H1 (cell line): ENCODE measurements at regions not wholly inside any gene's neighbourhood (a gene's known extent, or its start where the extent isn't known, plus 50 kb on each side); places are given as distances from the start of the nearest gene placed in this dataset.

Source experiments
- CTCF ChIA-PET: fragments of 300-600 bp; sonication (Branson Sonifier 250); formaldehyde crosslinking; loops from one replicate; lab custom pipeline; 2021; ENCODE audit not compliant: partially characterized antibody; lab: Charles Lee
- POLR2A ChIA-PET: fragments of 300-600 bp; sonication (Branson Sonifier 250); formaldehyde crosslinking; loops from one replicate; lab custom pipeline; 2021; ENCODE audit warnings: inconsistent platforms; ENCODE audit not compliant: partially characterized antibody; lab: Charles Lee
- DNase-seq, 2 experiments: peaks; one replicate each; pipeline versions ENCODE4 v3.0.0 to v3.0.0-alpha.2; 2010 to 2022; ENCODE audit warnings: low spot score in 2 of 2, low read depth in 1 of 2, mixed read lengths in 1 of 2
- FAIRE-seq: peaks from 2 replicates; lab custom pipeline; 2011; peaks lifted over from hg19 to GRCh38; lab: Jason Lieb, UNC
- H2AFZ ChIP-seq: 2 replicates; pipeline ENCODE4 v1.8.1; 2012; ENCODE audit warnings: low read length, inconsistent platforms
- H2AK5ac ChIP-seq: 2 replicates; pipeline ENCODE4 v1.6.1; 2013; ENCODE audit warnings: low read depth, low read length
- H2BK120ac ChIP-seq: replicated peaks from 2 replicates; pipeline ENCODE3; 2013; ENCODE audit warnings: low read depth, low read length, inconsistent platforms
- H2BK12ac ChIP-seq: 2 replicates; pipeline ENCODE4 v1.6.1; 2013; ENCODE audit warnings: low read depth, low read length
- H2BK15ac ChIP-seq: 2 replicates; pipeline ENCODE4 v1.6.1; 2013; ENCODE audit warnings: low read length
- H2BK20ac ChIP-seq: 2 replicates; pipeline ENCODE4 v1.6.1; 2013; ENCODE audit warnings: low read length
- H2BK5ac ChIP-seq: 2 replicates; pipeline ENCODE4 v1.6.1; 2013; ENCODE audit warnings: low read depth, low read length
- H3K14ac ChIP-seq: 2 replicates; pipeline ENCODE4 v1.6.1; 2013; ENCODE audit warnings: inconsistent platforms; ENCODE audit not compliant: insufficient read length
- H3K18ac ChIP-seq: 2 replicates; pipeline ENCODE4 v1.6.1; 2013; ENCODE audit warnings: low read length; ENCODE audit errors: extremely low read depth
- H3K23ac ChIP-seq: 2 replicates; pipeline ENCODE4 v1.6.1; 2013; ENCODE audit warnings: inconsistent platforms; ENCODE audit not compliant: insufficient read length
- H3K23me2 ChIP-seq: 2 replicates; pipeline ENCODE4 v1.6.1; 2013; ENCODE audit warnings: low read depth, low read length
- H3K27ac ChIP-seq: 2 replicates; pipeline ENCODE4 v1.6.1; 2011; ENCODE audit warnings: low read depth, low read length, inconsistent platforms
- H3K27me3 ChIP-seq, 4 experiments: replicated peaks in 1 of 4; 1 replicate in 1 of 4; 2 replicates in 3 of 4; pipeline versions ENCODE4 v1.6.1 to v1.8.1; 2011 to 2013; ENCODE audit warnings: low read length in 3 of 4, mild to moderate bottlenecking in 3 of 4, inconsistent platforms in 2 of 4, mixed read lengths in 2 of 4, moderate library complexity in 1 of 4; ENCODE audit not compliant: control insufficient read depth in 3 of 4, insufficient read depth in 3 of 4; ENCODE audit errors: extremely low read depth in 1 of 4
- H3K36me3 ChIP-seq, 4 experiments: 2 replicates each; pipeline versions ENCODE4 v1.6.1 to v1.8.1; 2011 to 2013; ENCODE audit warnings: mild to moderate bottlenecking in 4 of 4, low read length in 3 of 4, moderate library complexity in 2 of 4, control low read depth in 1 of 4, inconsistent platforms in 1 of 4; ENCODE audit not compliant: insufficient read depth in 4 of 4, control insufficient read depth in 2 of 4
- H3K4ac ChIP-seq: replicated peaks from 2 replicates; pipeline ENCODE3; 2013; ENCODE audit warnings: low read length, low read depth, mixed read lengths, inconsistent platforms; ENCODE audit not compliant: insufficient read length
- H3K4me1 ChIP-seq, 4 experiments: replicated peaks in 1 of 4; 1 replicate in 1 of 4; 2 replicates in 3 of 4; pipeline versions ENCODE4 v1.6.1 to v1.8.1; 2011 to 2013; ENCODE audit warnings: low read length in 3 of 4, inconsistent platforms in 2 of 4, mixed read lengths in 1 of 4; ENCODE audit not compliant: insufficient read depth in 4 of 4, control insufficient read depth in 3 of 4
- H3K4me2 ChIP-seq, 2 experiments: 2 replicates each; pipeline versions ENCODE4 v1.6.1 to v1.8.1; 2011 to 2013; ENCODE audit warnings: low read depth in 2 of 2, low read length in 2 of 2, control low read depth in 1 of 2, inconsistent platforms in 1 of 2, mild to moderate bottlenecking in 1 of 2; ENCODE audit not compliant: insufficient read depth in 1 of 2
- H3K4me3 ChIP-seq, 4 experiments: fragments of 200-600, 300-600 bp in 1 of 4; sonication (generic), shearing (Covaris generic), sonication (Bioruptor Twin) in 1 of 4; 2 replicates each; pipeline versions ENCODE4 v1.5.1 to v1.8.1; 2011 to 2016; ENCODE audit warnings: low read length in 4 of 4, low read depth in 3 of 4, control low read depth in 2 of 4, inconsistent platforms in 2 of 4, mild to moderate bottlenecking in 2 of 4, mixed read lengths in 1 of 4, moderate library complexity in 1 of 4; ENCODE audit not compliant: insufficient read depth in 2 of 4; ENCODE audit errors: extremely low read depth in 1 of 4
- H3K56ac ChIP-seq: replicated peaks from 2 replicates; pipeline ENCODE3; 2013; ENCODE audit warnings: low read depth, mild to moderate bottlenecking, mixed read lengths, low read length, inconsistent platforms; ENCODE audit not compliant: insufficient read length
- H3K79me1 ChIP-seq: 2 replicates; pipeline ENCODE4 v1.6.1; 2013; ENCODE audit warnings: low read depth, low read length, control low read depth
- H3K79me2 ChIP-seq, 2 experiments: 2 replicates each; pipeline versions ENCODE4 v1.6.1 to v1.8.1; 2012 to 2013; ENCODE audit warnings: low read length in 2 of 2, mild to moderate bottlenecking in 2 of 2, inconsistent platforms in 1 of 2; ENCODE audit not compliant: insufficient read depth in 2 of 2, control insufficient read depth in 1 of 2
- H3K9ac ChIP-seq, 4 experiments: replicated peaks in 1 of 4; 1 replicate in 1 of 4; 2 replicates in 3 of 4; pipeline versions ENCODE4 v1.6.1 to v1.8.1; 2011 to 2013; ENCODE audit warnings: low read depth in 3 of 4, low read length in 3 of 4, control low read depth in 2 of 4, mild to moderate bottlenecking in 2 of 4, moderate library complexity in 2 of 4, inconsistent platforms in 1 of 4; ENCODE audit errors: extremely low read depth in 1 of 4
- H3K9me3 ChIP-seq, 2 experiments: 2 replicates each; pipeline versions ENCODE4 v1.6.1 to v1.8.1; 2012 to 2013; ENCODE audit warnings: mild to moderate bottlenecking in 2 of 2, moderate library complexity in 2 of 2, control low read depth in 1 of 2, inconsistent platforms in 1 of 2, low read depth in 1 of 2, low read length in 1 of 2, mixed read lengths in 1 of 2; ENCODE audit not compliant: insufficient read depth in 2 of 2
- H4K20me1 ChIP-seq, 2 experiments: replicated peaks in 1 of 2; 2 replicates each; pipeline versions ENCODE3 to v1.8.1; 2011 to 2013; ENCODE audit warnings: inconsistent platforms in 2 of 2, low read length in 2 of 2, mild to moderate bottlenecking in 1 of 2; ENCODE audit not compliant: insufficient read depth in 2 of 2, control insufficient read depth in 1 of 2
- H4K5ac ChIP-seq: 2 replicates; pipeline ENCODE4 v1.6.1; 2013; ENCODE audit warnings: low read length, low read depth, mixed read lengths, inconsistent platforms; ENCODE audit not compliant: insufficient read length
- H4K8ac ChIP-seq: 2 replicates; pipeline ENCODE4 v1.8.0; 2013; ENCODE audit warnings: mild to moderate bottlenecking, moderate library complexity, low read length, inconsistent platforms; ENCODE audit not compliant: insufficient read depth; ENCODE audit errors: extremely low read depth
- H4K91ac ChIP-seq: replicated peaks from 2 replicates; pipeline ENCODE3; 2013; ENCODE audit warnings: low read length, mixed read lengths, inconsistent platforms; ENCODE audit not compliant: insufficient read length
- ATF2 ChIP-seq: IDR thresholded peaks from 2 replicates; pipeline ENCODE4 v1.6.1; 2012; ENCODE audit warnings: low read length, inconsistent platforms
- BACH1 ChIP-seq: IDR thresholded peaks from 2 replicates; pipeline ENCODE4 v1.6.1; 2012; ENCODE audit warnings: low read length, improper control_type of control experiment
- BRCA1 ChIP-seq: IDR thresholded peaks from 2 replicates; pipeline ENCODE4 v1.6.1; 2012; ENCODE audit warnings: low read depth, low read length, improper control_type of control experiment
- CBX5 ChIP-seq: fragments of 300-800, 300-1000 bp; sonication (generic); IDR thresholded peaks from 2 replicates; pipeline ENCODE4 v1.7.1; 2016; ENCODE audit warnings: antibody characterized with exemption, low read length, low read depth
- CHD1 ChIP-seq: IDR thresholded peaks from 2 replicates; pipeline ENCODE4 v1.6.1; 2012; ENCODE audit warnings: low read depth, low read length, improper control_type of control experiment
- E2F6 ChIP-seq: IDR thresholded peaks from 2 replicates; pipeline ENCODE4 v1.6.1; 2012; ENCODE audit warnings: inconsistent platforms
- GABPA ChIP-seq: IDR thresholded peaks from 2 replicates; pipeline ENCODE4 v1.6.1; 2011; ENCODE audit warnings: mild to moderate bottlenecking, low read length, moderate library complexity, borderline replicate concordance; ENCODE audit not compliant: insufficient read depth
- KDM4A ChIP-seq: IDR thresholded peaks from one replicate; pipeline ENCODE4 v1.7.1; 2012; ENCODE audit warnings: low read depth, mild to moderate bottlenecking, moderate library complexity, low read length, inconsistent platforms; ENCODE audit not compliant: severe bottlenecking
- RNF2 ChIP-seq: fragments of 200-900, 300-1000 bp; sonication (generic); IDR thresholded peaks from 2 replicates; pipeline ENCODE4 v1.7.1; 2016; ENCODE audit warnings: borderline replicate concordance, low read depth, mild to moderate bottlenecking, antibody characterized with exemption, low read length; ENCODE audit not compliant: poor library complexity, severe bottlenecking; ENCODE audit errors: missing control alignments
- SAP30 ChIP-seq: fragments of 300-600 bp; sonication (generic); IDR thresholded peaks from 2 replicates; pipeline ENCODE4 v1.7.1; 2012; ENCODE audit warnings: low read length, moderate library complexity, mild to moderate bottlenecking, inconsistent platforms; ENCODE audit not compliant: insufficient read depth, insufficient replicate concordance
- SIRT6 ChIP-seq: IDR thresholded peaks from one replicate; pipeline ENCODE4 v1.7.1; 2012; ENCODE audit warnings: low read length, inconsistent platforms
- YY1 ChIP-seq: IDR thresholded peaks from 2 replicates; pipeline ENCODE4 v1.6.1; 2011; ENCODE audit warnings: low read depth, mild to moderate bottlenecking, low read length
- ZNF274 ChIP-seq: IDR thresholded peaks from 2 replicates; pipeline ENCODE4 v1.7.0; 2012; ENCODE audit warnings: low read length, borderline replicate concordance; ENCODE audit errors: extremely low read depth
- WGBS, 2 experiments: shearing (Covaris generic) in 1 of 2; methylation state at CpG; one replicate each; pipeline versions ENCODE4 v1.1.6 to v1.1.7; 2013 to 2015; ENCODE audit warnings: low lambda C conversion rate in 2 of 2, mixed read lengths in 2 of 2, inconsistent platforms in 1 of 2, low coverage in 1 of 2, missing lambda C conversion rate in 1 of 2; ENCODE audit not compliant: insufficient replicate concordance in 2 of 2, insufficient coverage in 1 of 2, insufficient read length in 1 of 2; ENCODE audit errors: extremely low coverage in 1 of 2, missing lambda C conversion rate in 1 of 2; 5-methylcytosine and 5-hydroxymethylcytosine counted together

- Histone ChIP-seq H3K23ac (no peak overlapping the region), H4K8ac (no peak overlapping the region), H3K79me2 (no peaks in the 10 kb centered on the region), H2BK5ac (no peak overlapping the region), H4K20me1 (no peaks in the 10 kb centered on the region), H3K4me2 (no peak overlapping the region), H3K79me1 (no peaks in the 10 kb centered on the region), H3K36me3 (no peaks in the 10 kb centered on the region), H3K4me1 (no peaks in the 10 kb centered on the region), H2AFZ (no peak overlapping the region), H3K56ac (no peak overlapping the region), H3K14ac (no peak overlapping the region), H3K9me3 (peaks cover 0 to 26% of the 10 kb centered on the region in 2 experiments; a peak in 3 of 4 replicates), H3K27ac (no peak overlapping the region), H3K23me2 (no peaks in the 10 kb centered on the region), H3K18ac (no peak overlapping the region), H4K5ac (no peak overlapping the region), H2AK5ac (no peak overlapping the region), H2BK15ac (no peak overlapping the region), H2BK20ac (no peak overlapping the region), H2BK120ac (no peak overlapping the region), H2BK12ac (no peak overlapping the region), H4K91ac (no peak overlapping the region), H3K4ac (no peak overlapping the region), H3K4me3 (no peak overlapping the region), H3K9ac (no peak overlapping the region), H3K27me3 (no peaks in the 10 kb centered on the region)
- CTCF ChIA-PET = no interaction called here
- 95% methylated on average over 5 of the region's 5 CpGs; no CpG with 5 or more reads in 1 of the 2 experiments for WGBS, 2 experiments
- no peak for DNase-seq
- no peak for FAIRE-seq
- POLR2A ChIA-PET = no interaction called here
- TF ChIP-seq GABPA (no peak), CBX5 (no peak), BACH1 (no peak), SAP30 (no peak), CHD1 (no peak), RNF2 (no peak), KDM4A (no peak), ZNF274 (no peak), BRCA1 (no peak), SIRT6 (no peak), E2F6 (no peak), ATF2 (no peak), YY1 (no peak)
Observed at GRCh38 chr1:4415476-4415875, 238.9 kb upstream of the AJAP1 start.
